GM12878 (cell line): ENCODE measurements at regions not wholly inside any gene's neighbourhood (a gene's known extent, or its start where the extent isn't known, plus 50 kb on each side); places are given as distances from the start of the nearest gene placed in this dataset.

Experiments used
- ATAC-seq: fragments of 200-7000 bp; cut with Tn5 transposase; 3 replicates; pipeline ENCODE4 v1.9.1; 2020; ENCODE audit warnings: mild to moderate bottlenecking, moderate library complexity
- BruUV-seq: library from RNA; stranded (reverse); fragments of 400-500 nt; replicated peaks from 2 replicates; lab custom pipeline; 2021; lab: Mats Ljungman, UMichigan
- CTCF ChIA-PET: fragments of 300-600 bp; sonication (Branson Sonifier 250); formaldehyde crosslinking; extraction: SDS; loops from one replicate; lab custom pipeline; 2021; ENCODE audit warnings: inconsistent platforms; lab: Yijun Ruan, JAX
- POLR2A ChIA-PET: fragments of 350-600 bp; formaldehyde crosslinking; extraction: SDS; loops from one replicate; lab custom pipeline; 2021; ENCODE audit warnings: inconsistent platforms; lab: Charles Lee
- RAD21 ChIA-PET: fragments of 300-600 bp; sonication (Branson Sonifier 250); formaldehyde crosslinking; loops from one replicate; lab custom pipeline; 2023; ENCODE audit warnings: antibody characterized with exemption; ENCODE audit not compliant: unreplicated experiment; lab: Charles Lee
- SMC1A ChIA-PET: fragments of 300-600 bp; sonication (Branson Sonifier 250); formaldehyde crosslinking; loops from one replicate; lab custom pipeline; 2023; ENCODE audit not compliant: unreplicated experiment, uncharacterized antibody; lab: Charles Lee
- DNase-seq: peaks from one replicate; pipeline ENCODE4 v3.0.0-alpha.2; 2011; ENCODE audit warnings: low read depth, low spot score
- FAIRE-seq: peaks from 3 replicates; lab custom pipeline; 2011; peaks lifted over from hg19 to GRCh38; lab: Jason Lieb, UNC
- H2AFZ ChIP-seq: 2 replicates; pipeline ENCODE4 v1.6.0; 2011; ENCODE audit warnings: low read depth, low read length, control low read depth; ENCODE audit not compliant: control insufficient read depth
- H3K27ac ChIP-seq: 2 replicates; pipeline ENCODE4 v1.5.1; 2011; ENCODE audit warnings: control low read depth; ENCODE audit not compliant: control insufficient read depth, insufficient read depth
- H3K27me3 ChIP-seq, 2 experiments: replicated peaks in 1 of 2; 2 replicates each; pipeline versions ENCODE4 v1.6.0 to v1.6.1; 2011; ENCODE audit warnings: low read length in 1 of 2; ENCODE audit not compliant: control insufficient read depth in 2 of 2, insufficient read depth in 2 of 2
- H3K36me3 ChIP-seq, 2 experiments: 2 replicates each; pipeline ENCODE4 v1.5.1; 2011; ENCODE audit warnings: low read length in 1 of 2; ENCODE audit not compliant: control insufficient read depth in 2 of 2, insufficient read depth in 2 of 2
- H3K4me1 ChIP-seq: 2 replicates; pipeline ENCODE4 v1.6.1; 2011; ENCODE audit warnings: mild to moderate bottlenecking, low read length, moderate library complexity, mixed read lengths; ENCODE audit not compliant: control insufficient read depth, insufficient read depth
- H3K4me2 ChIP-seq: 2 replicates; pipeline ENCODE4 v1.6.0; 2011; ENCODE audit warnings: control low read depth; ENCODE audit not compliant: control insufficient read depth, insufficient read depth
- H3K4me3 ChIP-seq: fragments of 200-600 bp; sonication (generic); 2 replicates; pipeline ENCODE4 v1.5.1; 2016
- H3K79me2 ChIP-seq: 2 replicates; pipeline ENCODE4 v1.6.0; 2011; ENCODE audit warnings: low read length; ENCODE audit not compliant: control insufficient read depth, insufficient read depth
- H3K9ac ChIP-seq: 2 replicates; pipeline ENCODE4 v1.8.0; 2011; ENCODE audit warnings: low read length, control low read depth, mixed read lengths; ENCODE audit not compliant: control insufficient read depth, insufficient read depth
- H3K9me3 ChIP-seq: replicated peaks from 3 replicates; pipeline ENCODE4 v1.5.1; 2011; ENCODE audit warnings: mild to moderate bottlenecking, low read length; ENCODE audit not compliant: control insufficient read depth, insufficient read depth
- H4K20me1 ChIP-seq: 2 replicates; pipeline ENCODE4 v1.6.0; 2011; ENCODE audit not compliant: control insufficient read depth, insufficient read depth
- BCL3 ChIP-seq: IDR thresholded peaks from 2 replicates; pipeline ENCODE4 v1.6.1; 2011; ENCODE audit warnings: borderline replicate concordance, low read depth, mild to moderate bottlenecking, moderate library complexity, low read length; ENCODE audit not compliant: insufficient read depth, poor library complexity, severe bottlenecking
- EZH2 ChIP-seq: IDR thresholded peaks from 2 replicates; pipeline ENCODE4 v1.6.1; 2012; ENCODE audit warnings: low read depth, mild to moderate bottlenecking, control low read depth, inconsistent platforms, low read length, borderline replicate concordance; ENCODE audit not compliant: control insufficient read depth
- FOXK2 ChIP-seq: fragments of 450-650 bp; IDR thresholded peaks from 2 replicates; pipeline ENCODE4 v1.6.1; 2017; ENCODE audit warnings: mild to moderate bottlenecking, moderate library complexity
- IRF5 ChIP-seq: fragments of 450-650 bp; IDR thresholded peaks from 2 replicates; pipeline ENCODE4 v1.6.1; 2017; ENCODE audit warnings: borderline replicate concordance
- KDM1A ChIP-seq: fragments of 200-600 bp; sonication (generic); IDR thresholded peaks from 2 replicates; pipeline ENCODE4 v1.6.1; 2016; ENCODE audit warnings: borderline replicate concordance
- NBN ChIP-seq: fragments of 450-650 bp; IDR thresholded peaks from 2 replicates; pipeline ENCODE4 v1.6.1; 2016
- NFIC ChIP-seq: IDR thresholded peaks from 2 replicates; pipeline ENCODE4 v1.6.1; 2012; ENCODE audit warnings: low read depth, mild to moderate bottlenecking, inconsistent platforms, low read length, moderate library complexity
- NFXL1 ChIP-seq: fragments of 450-650 bp; IDR thresholded peaks from 2 replicates; pipeline ENCODE4 v1.6.1; 2017; ENCODE audit warnings: antibody characterized with exemption, mild to moderate bottlenecking, borderline replicate concordance
- NR2C2 ChIP-seq: IDR thresholded peaks from 2 replicates; pipeline ENCODE4 v1.6.1; 2011; ENCODE audit warnings: borderline replicate concordance, low read depth; ENCODE audit not compliant: control insufficient read depth, insufficient read length
- PKNOX1 ChIP-seq: fragments of 450-650 bp; IDR thresholded peaks from 2 replicates; pipeline ENCODE4 v1.6.1; 2016; ENCODE audit warnings: mild to moderate bottlenecking
- POLR2A ChIP-seq: IDR thresholded peaks from 2 replicates; pipeline ENCODE4 v1.6.1; 2011; ENCODE audit warnings: low read depth, mild to moderate bottlenecking, low read length
- POU2F2 ChIP-seq: IDR thresholded peaks from 3 replicates; pipeline ENCODE4 v1.6.1; 2011; ENCODE audit warnings: low read depth, mild to moderate bottlenecking, low read length, borderline replicate concordance
- SIX5 ChIP-seq: IDR thresholded peaks from 2 replicates; pipeline ENCODE4 v1.6.1; 2011; ENCODE audit warnings: mild to moderate bottlenecking, low read depth, low read length, moderate library complexity; ENCODE audit not compliant: severe bottlenecking
- ZBED1 ChIP-seq: IDR thresholded peaks from 2 replicates; pipeline ENCODE4 v1.6.1; 2016; ENCODE audit warnings: borderline replicate concordance
- in situ Hi-C: fragments of 300-500 bp; cut with MboI; formaldehyde crosslinking; loops from 9 replicates; pipeline ENCODE4 v1.14.3; 2018; ENCODE audit warnings: mixed read lengths
- intact Hi-C: fragments of 100-400 bp; cut with micrococcal nuclease; formaldehyde crosslinking; loops from one replicate; pipeline ENCODE4 v1.14.2; 2022; ENCODE audit not compliant: unreplicated experiment

GRCh38 chr3:145801696-145802095 is 359.3 kb downstream of the PLOD2 start:
- no peaks in the 10 kb centered on the region for H3K4me1 ChIP-seq
- SMC1A ChIA-PET, result interaction anchor here (0.7 kb wide), 1 partner anchor 221 kb away, joined by 3 read pairs; no protein-coding TSS in a partner anchor
- no peak overlapping the region for H2AFZ ChIP-seq
- no peaks in the 10 kb centered on the region for H3K27me3 ChIP-seq
- CTCF ChIA-PET, result no interaction called here
- RAD21 ChIA-PET, result no interaction called here
- no peak for FAIRE-seq
- H4K20me1 ChIP-seq, result no peaks in the 10 kb centered on the region
- intact Hi-C loops (no loop called here), in situ Hi-C loops (no loop called here)
- no peaks in the 10 kb centered on the region for H3K36me3 ChIP-seq
- BruUV-seq, result no TSS peak
- POLR2A ChIA-PET, result no interaction called here
- TF ChIP-seq EZH2, result no peak
- TF ChIP-seq NFIC, result no peak
- no peak for TF ChIP-seq IRF5
- TF ChIP-seq NBN, result no peak
- TF ChIP-seq NFXL1, result no peak
- TF ChIP-seq FOXK2, result no peak
- TF ChIP-seq KDM1A, result no peak
- TF ChIP-seq ZBED1, result no peak
- no peak for TF ChIP-seq POLR2A
- no peak for TF ChIP-seq BCL3
- no peak for TF ChIP-seq SIX5
- TF ChIP-seq PKNOX1, result no peak
- TF ChIP-seq POU2F2, result no peak
- TF ChIP-seq NR2C2, result no peak
- no peak overlapping the region for H3K4me3 ChIP-seq
- H3K9ac ChIP-seq, result no peak overlapping the region
- no peak overlapping the region for H3K4me2 ChIP-seq
- no peaks in the 10 kb centered on the region for H3K79me2 ChIP-seq
- H3K27ac ChIP-seq, result no peak overlapping the region
- DNase-seq, result no peak
- no peaks in the 10 kb centered on the region for H3K9me3 ChIP-seq
- no peak for ATAC-seq
